ENCODE measurements at regions not wholly inside any gene's neighbourhood (a gene's known extent, or its start where the extent isn't known, plus 50 kb on each side); places are given as distances from the start of the nearest gene placed in this dataset.

DNA sequence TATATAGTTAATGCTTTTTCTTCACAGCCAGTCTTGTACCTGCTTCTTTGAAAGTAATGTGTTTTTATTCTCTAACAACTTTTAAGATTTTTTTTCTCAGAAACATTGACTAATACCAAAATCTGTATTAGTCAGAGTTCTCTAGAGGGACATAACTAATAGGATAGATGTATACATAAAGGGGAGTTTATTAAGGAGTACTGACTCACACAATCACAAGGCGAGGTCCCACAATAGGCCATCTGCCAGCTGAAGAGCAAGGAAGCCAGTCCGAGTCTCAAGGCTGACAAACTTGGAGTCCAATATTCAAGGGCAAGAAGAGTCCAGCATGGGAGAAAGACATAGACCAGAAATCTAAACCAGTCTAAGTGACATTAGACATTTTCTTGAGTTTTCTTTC lies 140.0 kb downstream of the RAB38 start:
- TF ChIP-seq, protein P1, sequence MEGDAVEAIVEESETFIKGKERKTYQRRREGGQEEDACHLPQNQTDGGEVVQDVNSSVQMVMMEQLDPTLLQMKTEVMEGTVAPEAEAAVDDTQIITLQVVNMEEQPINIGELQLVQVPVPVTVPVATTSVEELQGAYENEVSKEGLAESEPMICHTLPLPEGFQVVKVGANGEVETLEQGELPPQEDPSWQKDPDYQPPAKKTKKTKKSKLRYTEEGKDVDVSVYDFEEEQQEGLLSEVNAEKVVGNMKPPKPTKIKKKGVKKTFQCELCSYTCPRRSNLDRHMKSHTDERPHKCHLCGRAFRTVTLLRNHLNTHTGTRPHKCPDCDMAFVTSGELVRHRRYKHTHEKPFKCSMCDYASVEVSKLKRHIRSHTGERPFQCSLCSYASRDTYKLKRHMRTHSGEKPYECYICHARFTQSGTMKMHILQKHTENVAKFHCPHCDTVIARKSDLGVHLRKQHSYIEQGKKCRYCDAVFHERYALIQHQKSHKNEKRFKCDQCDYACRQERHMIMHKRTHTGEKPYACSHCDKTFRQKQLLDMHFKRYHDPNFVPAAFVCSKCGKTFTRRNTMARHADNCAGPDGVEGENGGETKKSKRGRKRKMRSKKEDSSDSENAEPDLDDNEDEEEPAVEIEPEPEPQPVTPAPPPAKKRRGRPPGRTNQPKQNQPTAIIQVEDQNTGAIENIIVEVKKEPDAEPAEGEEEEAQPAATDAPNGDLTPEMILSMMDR (IDR thresholded peaks at IDR 0.05), result no peak
- no peak for TF ChIP-seq POLR2A (IDR thresholded peaks at IDR 0.05)
- no peak for TF ChIP-seq POLR2AphosphoS5 (IDR thresholded peaks at IDR 0.05; ENCODE audit: insufficient read depth in 1 of 2, low read depth in 1 of 2)

Measured in vagina (tissue), 2 donors.